ENCODE measurements at regions not wholly inside any gene's neighbourhood (a gene's known extent, or its start where the extent isn't known, plus 50 kb on each side); places are given as distances from the start of the nearest gene placed in this dataset.

GRCh38 chr5:163626904-163627434 lies 121.5 kb downstream of the MAT2B start:
- TF ChIP-seq REST (IDR thresholded peaks at IDR 0.05) (no peak), MAX (IDR thresholded peaks at IDR 0.05) (no peak), CTCF (IDR thresholded peaks at IDR 0.05; ENCODE audit: low read depth, low read length, missing input control) (no peak), RAD21 (IDR thresholded peaks at IDR 0.05) (no peak), EGR1 (IDR thresholded peaks at IDR 0.05; ENCODE audit: low read depth in 2 of 2) (no peak), SP1 (IDR thresholded peaks at IDR 0.05) (no peak), JUND (IDR thresholded peaks at IDR 0.05) (no peak), ZBTB33 (IDR thresholded peaks at IDR 0.05) (no peak), NR2F2 (IDR thresholded peaks at IDR 0.05) (no peak), HNF4A (conservative IDR thresholded peaks at IDR 0.05) (no peak), YY1 (IDR thresholded peaks at IDR 0.05) (no peak)

Measured in liver (tissue), 3 donors.